Neural progenitor cell (in vitro differentiated cells): ENCODE measurements at regions not wholly inside any gene's neighbourhood (a gene's known extent, or its start where the extent isn't known, plus 50 kb on each side); places are given as distances from the start of the nearest gene placed in this dataset.

Experiments used
- DNase-seq: peaks from one replicate; pipeline ENCODE4 v3.0.0-alpha.2; 2016; ENCODE audit warnings: low spot score
- H2AFZ ChIP-seq: fragments of 200-600 bp; sonication (generic); replicated peaks from 2 replicates; pipeline ENCODE4 v1.6.1; 2016; ENCODE audit warnings: antibody characterized with exemption
- H3F3A ChIP-seq: fragments of 200-600 bp; sonication (generic); 2 replicates; pipeline ENCODE4 v1.6.1; 2016; ENCODE audit warnings: antibody characterized with exemption, low read depth
- H3K27ac ChIP-seq: fragments of 200-600 bp; sonication (generic); 2 replicates; pipeline ENCODE4 v1.5.1; 2016; ENCODE audit warnings: mild to moderate bottlenecking
- H3K27me3 ChIP-seq: fragments of 200-600 bp; sonication (generic); 2 replicates; pipeline ENCODE4 v1.6.1; 2016; ENCODE audit warnings: mild to moderate bottlenecking, moderate library complexity
- H3K36me3 ChIP-seq: fragments of 200-600 bp; sonication (generic); 2 replicates; pipeline ENCODE4 v1.5.1; 2016
- H3K4me1 ChIP-seq: fragments of 200-600 bp; sonication (generic); 2 replicates; pipeline ENCODE4 v1.6.1; 2016; ENCODE audit warnings: mixed run types
- H3K4me2 ChIP-seq: fragments of 200-600 bp; sonication (generic); 2 replicates; pipeline ENCODE4 v1.6.1; 2016
- H3K4me3 ChIP-seq: fragments of 200-600 bp; sonication (generic); 2 replicates; pipeline ENCODE4 v1.5.1; 2016
- H3K79me2 ChIP-seq: fragments of 200-600 bp; sonication (generic); 2 replicates; pipeline ENCODE4 v1.6.1; 2016; ENCODE audit warnings: low read depth
- H3K9ac ChIP-seq: fragments of 200-600 bp; sonication (generic); 2 replicates; pipeline ENCODE4 v1.6.1; 2016
- H3K9me3 ChIP-seq: fragments of 200-600 bp; sonication (generic); 2 replicates; pipeline ENCODE4 v1.5.1; 2016; ENCODE audit warnings: low read depth
- H4K20me1 ChIP-seq: fragments of 200-600 bp; sonication (generic); 2 replicates; pipeline ENCODE4 v1.6.1; 2016; ENCODE audit warnings: low read depth
- H3K27ac Mint-ChIP-seq: 3 replicates; pipeline ENCODE4 v1.8.0; 2021; ENCODE audit warnings: mixed read lengths
- H3K27me3 Mint-ChIP-seq: 2 replicates; pipeline ENCODE4 v1.8.0; 2022; ENCODE audit warnings: low read depth, mild to moderate bottlenecking, inconsistent platforms, moderate library complexity, mixed read lengths; ENCODE audit not compliant: insufficient read depth
- H3K36me3 Mint-ChIP-seq: 3 replicates; pipeline ENCODE4 v1.8.0; 2021; ENCODE audit warnings: mixed read lengths
- H3K4me1 Mint-ChIP-seq: 3 replicates; pipeline ENCODE4 v1.8.0; 2021; ENCODE audit warnings: mixed read lengths
- H3K4me3 Mint-ChIP-seq: 3 replicates; pipeline ENCODE4 v1.8.0; 2021; ENCODE audit warnings: mild to moderate bottlenecking, moderate library complexity, mixed read lengths
- H3K9me3 Mint-ChIP-seq: 3 replicates; pipeline ENCODE4 v1.8.0; 2020; ENCODE audit warnings: mixed read lengths
- CTCF ChIP-seq: fragments of 200-600 bp; sonication (generic); IDR thresholded peaks from 2 replicates; pipeline ENCODE4 v1.5.1; 2017; ENCODE audit warnings: antibody characterized with exemption, mild to moderate bottlenecking
- EZH2 ChIP-seq: fragments of 200-600 bp; sonication (generic); IDR thresholded peaks from 2 replicates; pipeline ENCODE4 v1.6.1; 2017; ENCODE audit warnings: antibody characterized with exemption, mild to moderate bottlenecking, moderate library complexity
- EZH2phosphoT487 ChIP-seq: fragments of 200-600 bp; sonication (generic); IDR thresholded peaks from 2 replicates; pipeline ENCODE4 v1.6.1; 2017; ENCODE audit warnings: antibody characterized with exemption

DNA sequence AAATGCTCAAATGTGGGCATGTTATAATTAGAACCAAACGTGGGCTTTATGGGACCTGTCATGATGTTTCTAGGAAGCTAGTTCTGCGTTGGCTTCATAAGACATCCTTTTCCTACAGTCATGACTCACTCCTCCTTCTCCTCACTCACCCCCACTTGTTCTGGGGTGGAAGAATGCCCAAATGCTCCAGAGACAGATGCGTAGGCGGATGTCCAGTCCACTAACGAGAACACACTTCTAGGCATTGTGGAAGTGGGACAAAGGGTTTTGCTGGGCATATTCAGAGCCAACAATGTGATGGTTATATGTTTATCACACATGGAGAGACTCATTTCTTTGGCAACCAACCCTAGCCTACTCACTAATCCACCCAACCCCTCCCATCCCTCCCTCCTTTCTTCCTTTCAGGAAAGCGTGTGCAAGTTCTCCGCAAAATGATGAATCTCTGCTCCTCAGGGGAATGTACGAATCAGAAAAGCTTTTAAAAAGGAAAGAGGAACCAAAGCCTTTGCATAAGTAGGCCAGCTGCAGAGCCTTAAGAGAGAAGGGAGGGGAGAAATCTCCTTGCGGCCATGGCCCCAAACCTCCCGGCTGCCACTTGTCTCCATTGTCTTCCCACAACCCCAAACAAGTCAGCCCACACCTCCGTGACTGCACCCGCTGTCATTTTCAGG lies 123.0 kb upstream of the SPRED1 start:
- peaks cover 42% of the 10 kb centered on the region for H3K4me1 Mint-ChIP-seq
- Histone ChIP-seq H2AFZ (peak overlapping the region; percentile 34), H3K9me3 (no peaks in the 10 kb centered on the region), H3F3A (peaks cover 19% of the 10 kb centered on the region), H3K4me1 (peaks cover 24% of the 10 kb centered on the region), H3K9ac (no peak overlapping the region), H3K4me3 (no peak overlapping the region), H3K27ac (peak overlapping the region; percentile 30), H3K4me2 (peak overlapping the region; percentile 3), H3K27me3 (no peaks in the 10 kb centered on the region), H3K79me2 (no peaks in the 10 kb centered on the region), H4K20me1 (no peaks in the 10 kb centered on the region), H3K36me3 (no peaks in the 10 kb centered on the region)
- peak overlapping the region; percentile 72 for H3K4me3 Mint-ChIP-seq
- H3K27ac Mint-ChIP-seq: peak overlapping the region; percentile 74
- H3K36me3 Mint-ChIP-seq: no peaks in the 10 kb centered on the region
- DNase-seq: peak; percentile 50
- TF ChIP-seq CTCF: no peak
- no peak for TF ChIP-seq EZH2
- TF ChIP-seq EZH2phosphoT487: no peak
- H3K9me3 Mint-ChIP-seq: peaks cover 4% of the 10 kb centered on the region
- peaks cover 2% of the 10 kb centered on the region for H3K27me3 Mint-ChIP-seq

DNA sequence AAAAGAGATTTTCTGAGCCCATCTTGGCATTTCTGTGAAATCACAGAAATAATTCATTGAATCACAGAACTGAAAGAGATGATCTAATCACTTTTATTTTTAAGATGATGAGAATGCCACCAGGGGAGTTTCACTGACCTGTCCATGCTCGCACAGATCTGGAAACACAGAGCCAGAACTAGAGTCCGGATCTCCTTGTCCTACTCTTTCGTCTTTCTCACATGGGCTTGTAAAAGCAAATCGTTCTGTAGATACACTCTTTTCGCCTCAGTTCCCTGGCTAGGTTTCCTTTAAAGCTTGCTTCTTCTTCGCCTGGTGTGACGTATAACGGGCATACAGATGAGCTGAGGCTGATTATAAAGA lies 122.5 kb upstream of the SPRED1 start:
- Histone ChIP-seq H3K4me2 (peak overlapping the region; percentile 3), H3K9me3 (no peaks in the 10 kb centered on the region), H3F3A (peaks cover 19% of the 10 kb centered on the region), H4K20me1 (no peaks in the 10 kb centered on the region), H3K27me3 (no peaks in the 10 kb centered on the region), H3K4me3 (no peak overlapping the region), H3K4me1 (peaks cover 24% of the 10 kb centered on the region), H3K9ac (no peak overlapping the region), H2AFZ (no peak overlapping the region), H3K79me2 (no peaks in the 10 kb centered on the region), H3K36me3 (no peaks in the 10 kb centered on the region), H3K27ac (peak overlapping the region; percentile 30)
- TF ChIP-seq CTCF: no peak
- TF ChIP-seq EZH2: no peak
- no peak for TF ChIP-seq EZH2phosphoT487
- Mint-ChIP-seq H3K9me3 (no peaks in the 10 kb centered on the region), H3K4me3 (peak overlapping the region; percentile 72), H3K27me3 (peaks cover 2% of the 10 kb centered on the region), H3K4me1 (peaks cover 42% of the 10 kb centered on the region), H3K27ac (peak overlapping the region; percentile 74), H3K36me3 (no peaks in the 10 kb centered on the region)
- peak; percentile 4 for DNase-seq

DNA sequence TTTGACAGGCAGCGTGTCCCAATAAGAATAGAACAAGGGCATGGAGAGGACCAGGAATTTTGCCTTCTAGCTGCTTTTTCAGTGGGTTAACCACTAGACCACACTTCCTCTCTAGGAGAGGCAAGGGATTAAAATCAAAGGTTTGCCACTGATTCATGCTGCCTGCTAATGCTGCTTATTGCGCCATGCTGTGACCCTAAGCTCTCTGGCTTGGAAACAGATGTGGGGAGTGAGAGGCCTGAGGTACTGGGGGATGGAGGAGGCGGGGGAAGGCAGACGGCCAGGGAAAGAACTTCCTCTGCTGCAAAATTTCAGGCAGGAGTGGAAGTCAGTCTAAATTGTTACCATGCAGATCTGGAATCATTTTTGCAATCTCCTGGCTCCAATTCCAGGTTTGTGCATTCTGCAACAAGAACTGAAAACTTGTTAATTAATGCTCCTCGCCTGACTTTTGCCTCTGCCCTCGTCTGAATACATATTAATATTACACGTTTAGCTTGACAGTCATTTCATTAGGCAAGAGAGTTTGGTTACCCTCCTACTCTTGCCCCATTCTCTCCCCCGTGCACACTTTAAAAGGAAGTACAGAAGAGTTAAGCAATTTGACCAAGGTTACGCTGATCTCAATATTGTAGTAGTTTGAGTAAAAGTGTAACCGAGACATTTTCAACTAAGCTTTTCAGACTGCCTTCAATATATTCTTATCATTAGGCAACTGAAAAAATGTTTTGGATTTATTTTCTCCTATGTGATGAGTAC lies 121.7 kb upstream of the SPRED1 start:
- Histone ChIP-seq H3K27me3 (no peaks in the 10 kb centered on the region), H3K4me2 (peak overlapping the region; percentile 3), H2AFZ (peak overlapping the region; percentile 57), H3K27ac (no peak overlapping the region), H4K20me1 (no peaks in the 10 kb centered on the region), H3K79me2 (no peaks in the 10 kb centered on the region), H3K9ac (no peak overlapping the region), H3F3A (peaks cover 19% of the 10 kb centered on the region), H3K36me3 (no peaks in the 10 kb centered on the region), H3K4me3 (no peak overlapping the region), H3K9me3 (peaks cover 3% of the 10 kb centered on the region), H3K4me1 (peaks cover 24% of the 10 kb centered on the region)
- Mint-ChIP-seq H3K36me3 (no peaks in the 10 kb centered on the region), H3K9me3 (peaks cover 2% of the 10 kb centered on the region), H3K27ac (peak overlapping the region; percentile 74), H3K27me3 (peaks cover 2% of the 10 kb centered on the region), H3K4me1 (peaks cover 42% of the 10 kb centered on the region), H3K4me3 (peak overlapping the region; percentile 72)
- peak; percentile 61 for DNase-seq
- TF ChIP-seq EZH2phosphoT487 (no peak), CTCF (no peak), EZH2 (no peak)
